GM12878 (cell line): ENCODE measurements at regions not wholly inside any gene's neighbourhood (a gene's known extent, or its start where the extent isn't known, plus 50 kb on each side); places are given as distances from the start of the nearest gene placed in this dataset.

Source experiments
- CREB1 ChIP-seq: IDR thresholded peaks from 2 replicates; pipeline ENCODE4 v1.6.1; 2012; ENCODE audit warnings: low read depth, mild to moderate bottlenecking, inconsistent platforms
- FOS ChIP-seq: IDR thresholded peaks from 3 replicates; pipeline ENCODE4 v1.6.1; 2011; ENCODE audit warnings: borderline replicate concordance; ENCODE audit not compliant: insufficient read length; ENCODE audit errors: extremely low read depth
- LARP7 ChIP-seq: fragments of 450-650 bp; IDR thresholded peaks from 2 replicates; pipeline ENCODE4 v1.6.1; 2017; ENCODE audit warnings: mild to moderate bottlenecking
- RBBP5 ChIP-seq: fragments of 200-600 bp; sonication (generic); conservative IDR thresholded peaks from 2 replicates; pipeline ENCODE4 v1.6.1; 2016
- RCOR1 ChIP-seq: conservative IDR thresholded peaks from 2 replicates; pipeline ENCODE4 v1.6.1; 2012; ENCODE audit warnings: low read depth, low read length, improper control_type of control experiment
- SMC3 ChIP-seq: IDR thresholded peaks from 2 replicates; pipeline ENCODE4 v1.6.1; 2011; ENCODE audit warnings: low read length, improper control_type of control experiment, borderline replicate concordance
- SUPT20H ChIP-seq: IDR thresholded peaks from 2 replicates; pipeline ENCODE4 v1.6.1; 2011; ENCODE audit warnings: low read depth, mild to moderate bottlenecking, low read length, moderate library complexity, borderline replicate concordance; ENCODE audit not compliant: control insufficient read depth
- TF ChIP-seq, protein P1 (sequence below), 3 experiments: IDR thresholded peaks in 2 of 3; conservative IDR thresholded peaks in 1 of 3; 2 replicates each; pipeline ENCODE4 v1.5.1; 2011; ENCODE audit warnings: low read depth in 3 of 3, low read length in 3 of 3, mild to moderate bottlenecking in 3 of 3, control low read depth in 2 of 3, moderate library complexity in 2 of 3, inconsistent platforms in 1 of 3, mixed read lengths in 1 of 3; ENCODE audit not compliant: control insufficient read depth in 2 of 3, insufficient read depth in 1 of 3; ENCODE audit errors: extremely low read depth in 1 of 3

DNA sequence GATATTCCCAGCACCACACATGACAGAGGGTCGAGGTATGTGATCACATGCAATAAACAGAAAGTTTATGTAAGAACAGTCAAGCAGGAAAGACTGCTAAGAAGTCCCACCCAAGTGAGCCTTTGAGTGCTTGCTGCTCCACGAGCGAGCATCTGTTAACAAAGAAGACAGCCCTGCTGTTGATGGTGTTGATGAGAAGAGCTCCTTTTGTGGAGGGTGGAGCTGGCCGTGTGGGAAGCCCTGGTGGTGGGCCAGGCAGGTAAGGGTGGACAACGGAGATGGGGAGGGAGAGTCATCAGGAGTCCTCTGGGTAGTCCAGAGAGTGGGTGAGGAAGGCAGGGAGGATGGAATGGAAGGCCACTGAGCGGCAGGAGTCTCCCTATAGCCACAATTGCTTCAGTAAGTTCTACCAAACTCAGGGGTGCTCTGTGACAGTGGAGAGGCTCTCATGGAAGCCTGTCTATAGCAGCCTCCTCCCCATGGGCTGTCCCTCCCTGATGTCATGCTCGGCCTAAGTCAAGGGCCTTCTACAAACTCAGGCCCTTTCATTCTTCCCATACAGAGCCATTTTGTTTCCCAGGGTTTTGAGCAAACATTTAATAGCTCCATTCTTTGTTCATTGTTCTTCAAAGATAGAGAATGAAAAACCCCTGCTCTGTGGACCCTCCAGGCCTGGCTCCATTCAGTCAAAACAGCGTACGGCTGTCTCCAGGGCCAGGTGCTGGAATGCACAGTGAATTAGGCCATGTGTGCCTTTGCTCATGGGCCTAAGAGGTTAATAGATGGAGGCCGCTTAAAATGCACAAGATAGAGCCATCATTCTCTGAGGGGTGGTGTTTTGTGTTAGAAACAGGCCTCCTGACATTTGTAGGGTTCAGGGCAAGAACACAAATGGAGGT, 494.2 kb upstream of the RAB6C start:
- TF ChIP-seq, protein P1, sequence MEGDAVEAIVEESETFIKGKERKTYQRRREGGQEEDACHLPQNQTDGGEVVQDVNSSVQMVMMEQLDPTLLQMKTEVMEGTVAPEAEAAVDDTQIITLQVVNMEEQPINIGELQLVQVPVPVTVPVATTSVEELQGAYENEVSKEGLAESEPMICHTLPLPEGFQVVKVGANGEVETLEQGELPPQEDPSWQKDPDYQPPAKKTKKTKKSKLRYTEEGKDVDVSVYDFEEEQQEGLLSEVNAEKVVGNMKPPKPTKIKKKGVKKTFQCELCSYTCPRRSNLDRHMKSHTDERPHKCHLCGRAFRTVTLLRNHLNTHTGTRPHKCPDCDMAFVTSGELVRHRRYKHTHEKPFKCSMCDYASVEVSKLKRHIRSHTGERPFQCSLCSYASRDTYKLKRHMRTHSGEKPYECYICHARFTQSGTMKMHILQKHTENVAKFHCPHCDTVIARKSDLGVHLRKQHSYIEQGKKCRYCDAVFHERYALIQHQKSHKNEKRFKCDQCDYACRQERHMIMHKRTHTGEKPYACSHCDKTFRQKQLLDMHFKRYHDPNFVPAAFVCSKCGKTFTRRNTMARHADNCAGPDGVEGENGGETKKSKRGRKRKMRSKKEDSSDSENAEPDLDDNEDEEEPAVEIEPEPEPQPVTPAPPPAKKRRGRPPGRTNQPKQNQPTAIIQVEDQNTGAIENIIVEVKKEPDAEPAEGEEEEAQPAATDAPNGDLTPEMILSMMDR (IDR thresholded peaks at IDR 0.05 in 2 of 3, conservative IDR thresholded peaks at IDR 0.05 in 1 of 3; ENCODE audit: control insufficient read depth in 2 of 3, extremely low read depth in 1 of 3, insufficient read depth in 1 of 3, low read depth in 3 of 3, low read length in 3 of 3) = no peak
- TF ChIP-seq RCOR1 (no peak), CREB1 (no peak), SMC3 (no peak), LARP7 (no peak), SUPT20H (no peak), RBBP5 (no peak), FOS (no peak)
